GM18873 (cell line): ENCODE measurements at regions not wholly inside any gene's neighbourhood (a gene's known extent, or its start where the extent isn't known, plus 50 kb on each side); places are given as distances from the start of the nearest gene placed in this dataset.

Experiments
- ATAC-seq: cut with Tn5 transposase; IDR thresholded peaks from one replicate; pipeline ENCODE4 v1.9.1; 2021; ENCODE audit warnings: mild to moderate bottlenecking, moderate library complexity, moderate number of reproducible peaks; ENCODE audit not compliant: unreplicated experiment, low FRiP score

- ATAC-seq = no peak
Observed at GRCh38 chr4:36775544-36775943, 469.0 kb upstream of the NWD2 start.

- no peak for ATAC-seq
Observed at GRCh38 chr4:36779601-36780000, 464.9 kb upstream of the NWD2 start.

- ATAC-seq = no peak
Observed at GRCh38 chr4:36785973-36786372, 458.6 kb upstream of the NWD2 start.

GRCh38 chr4:36786519-36786918 lies 458.0 kb upstream of the NWD2 start:
- no peak for ATAC-seq

GRCh38 chr4:36794716-36795115 lies 449.8 kb upstream of the NWD2 start:
- ATAC-seq = no peak

GRCh38 chr4:36812149-36812548 lies 432.4 kb upstream of the NWD2 start:
- ATAC-seq = no peak

- no peak for ATAC-seq
Observed at GRCh38 chr4:36815536-36815935, 429.0 kb upstream of the NWD2 start.

GRCh38 chr4:36823199-36823967 lies 421.2 kb upstream of the NWD2 start:
- no peak for ATAC-seq

- no peak for ATAC-seq
Observed at GRCh38 chr4:36824682-36825081, 419.9 kb upstream of the NWD2 start.

- ATAC-seq = no peak
Observed at GRCh38 chr4:36835246-36835645, 409.3 kb upstream of the NWD2 start.

GRCh38 chr4:36841583-36842326 lies 402.8 kb upstream of the NWD2 start:
- ATAC-seq = peak; percentile 39

- no peak for ATAC-seq
Observed at GRCh38 chr4:36844448-36844847, 400.1 kb upstream of the NWD2 start.

GRCh38 chr4:36852856-36853255 lies 391.7 kb upstream of the NWD2 start:
- ATAC-seq = no peak

GRCh38 chr4:36854554-36854953 lies 390.0 kb upstream of the NWD2 start:
- ATAC-seq = no peak

- no peak for ATAC-seq
Observed at GRCh38 chr4:36863601-36864000, 380.9 kb upstream of the NWD2 start.

GRCh38 chr4:36870121-36870520 lies 374.4 kb upstream of the NWD2 start:
- ATAC-seq = no peak

GRCh38 chr4:36872679-36873078 lies 371.9 kb upstream of the NWD2 start:
- no peak for ATAC-seq

- ATAC-seq = no peak
Observed at GRCh38 chr4:36884151-36884550, 360.4 kb upstream of the NWD2 start.

GRCh38 chr4:36891971-36892370 lies 352.6 kb upstream of the NWD2 start:
- no peak for ATAC-seq

GRCh38 chr4:36900446-36900987 lies 344.0 kb upstream of the NWD2 start:
- ATAC-seq = no peak

- no peak for ATAC-seq
Observed at GRCh38 chr4:36904823-36905222, 339.7 kb upstream of the NWD2 start.

- no peak for ATAC-seq
Observed at GRCh38 chr4:36914106-36914505, 330.4 kb upstream of the NWD2 start.
